SKM-1 (cell line): ENCODE measurements at regions not wholly inside any gene's neighbourhood (a gene's known extent, or its start where the extent isn't known, plus 50 kb on each side); places are given as distances from the start of the nearest gene placed in this dataset.
"Not testable (repeated sequence)": the region's sequence is repeated elsewhere in the genome, so short reads cannot be mapped to it uniquely, and the experiment has no call there.

Experiments
- DNase-seq: peaks from one replicate; lab custom pipeline; 2025; ENCODE audit not compliant: unreplicated experiment; lab: John Stamatoyannopoulos, UW

DNA sequence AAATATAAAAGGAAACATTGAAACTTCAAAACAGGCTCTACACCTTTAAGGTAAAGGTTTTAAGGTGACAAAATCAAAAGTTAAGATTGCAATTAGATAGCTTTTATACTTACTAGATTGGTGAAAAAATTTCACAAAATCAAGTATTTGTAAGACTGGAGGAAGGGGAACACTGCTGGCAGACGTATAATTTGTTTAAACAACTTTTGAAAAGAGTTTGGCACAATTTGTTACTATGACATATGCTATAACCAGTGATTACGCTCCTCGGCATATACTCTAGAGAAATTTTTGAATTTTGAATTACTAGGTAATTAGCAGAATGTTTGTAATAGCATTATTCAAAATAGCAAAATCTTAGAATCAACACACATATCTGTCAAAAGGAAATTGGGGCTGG, 425.0 kb downstream of the LRRIQ3 start:
- DNase-seq = no peak

DNA sequence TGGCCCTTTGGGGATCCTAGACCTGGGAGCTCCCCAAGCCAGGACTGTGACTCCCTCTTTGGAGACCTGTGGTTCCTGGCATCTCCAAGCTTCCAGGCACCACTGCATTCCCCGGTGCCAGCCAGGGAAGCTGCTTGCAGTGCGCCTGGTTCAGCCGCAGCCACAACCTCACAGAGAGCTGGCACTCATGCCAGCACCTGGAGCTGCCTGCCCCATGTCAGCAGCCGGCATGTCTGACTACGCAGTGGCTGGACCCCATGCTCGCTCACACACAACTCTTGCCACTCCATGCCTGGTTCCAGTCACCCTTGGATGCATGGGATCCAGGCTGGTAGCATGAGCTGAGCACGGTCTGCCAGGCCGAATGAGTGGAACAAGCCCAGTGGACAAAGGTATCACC, 426.6 kb downstream of the LRRIQ3 start:
- DNase-seq = no peak

DNA sequence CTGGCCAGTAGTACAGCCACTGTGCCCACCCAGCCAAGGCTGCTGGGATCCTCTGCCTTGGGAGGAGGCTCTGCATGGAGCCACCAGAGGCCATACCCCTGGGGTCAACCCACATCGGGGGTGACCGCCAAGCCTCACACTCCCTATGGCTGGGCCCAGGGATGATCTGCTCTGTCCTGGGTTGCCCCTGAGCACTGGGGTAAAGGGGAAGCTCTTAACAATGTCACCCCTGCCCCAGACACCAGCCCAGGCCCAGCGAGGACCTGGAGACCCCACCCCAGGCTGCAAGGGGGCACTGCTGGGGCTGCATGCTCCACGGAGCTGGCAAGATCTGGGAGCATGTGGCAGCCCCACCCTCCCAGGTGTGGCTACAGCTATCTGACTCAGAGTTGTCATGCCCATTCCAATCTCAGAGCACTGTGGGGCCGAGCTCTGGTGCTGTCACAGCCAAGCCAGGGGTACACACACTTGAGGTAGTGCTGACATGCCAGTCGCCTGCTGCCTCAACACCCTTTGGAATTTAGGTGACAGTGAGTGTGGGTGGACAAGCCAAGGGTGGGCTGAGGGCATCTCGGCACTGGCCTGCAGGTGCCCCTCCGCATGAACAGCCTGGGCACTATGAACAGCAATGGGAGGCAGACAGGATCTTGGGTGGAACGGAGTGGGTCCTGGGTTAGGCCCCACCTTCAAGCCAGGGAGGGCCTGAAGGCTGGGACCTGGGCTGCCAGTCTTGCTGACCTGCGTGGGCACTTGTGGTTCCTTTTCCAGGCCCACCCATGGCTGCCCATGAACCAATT, 427.7 kb downstream of the LRRIQ3 start:
- DNase-seq = no peak

DNA sequence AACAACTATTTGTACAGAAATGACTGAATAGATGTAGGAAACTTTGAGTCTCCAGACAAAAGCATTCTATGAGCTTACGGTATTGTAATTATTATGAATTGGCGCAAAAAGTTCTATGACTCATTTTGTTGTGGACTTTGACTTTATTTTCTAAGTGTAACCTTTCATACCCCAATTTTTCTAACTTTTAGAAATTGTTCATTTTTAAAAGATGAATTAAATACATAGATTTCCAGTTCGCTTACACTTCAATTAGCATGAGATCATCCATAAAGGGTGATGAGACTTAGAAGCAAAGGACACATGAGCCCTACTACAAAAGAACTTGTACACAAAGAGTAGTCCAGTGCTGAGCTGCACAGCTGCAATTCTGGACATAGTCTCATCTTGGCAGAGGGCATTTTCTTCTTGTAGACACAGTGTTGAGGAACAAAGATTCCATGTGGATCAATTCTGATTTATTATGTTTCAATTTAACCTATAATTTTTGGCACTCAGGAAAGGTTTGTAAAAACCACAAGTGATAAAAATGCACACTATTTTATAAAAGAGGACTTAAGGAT, 431.1 kb downstream of the LRRIQ3 start:
- no peak for DNase-seq

DNA sequence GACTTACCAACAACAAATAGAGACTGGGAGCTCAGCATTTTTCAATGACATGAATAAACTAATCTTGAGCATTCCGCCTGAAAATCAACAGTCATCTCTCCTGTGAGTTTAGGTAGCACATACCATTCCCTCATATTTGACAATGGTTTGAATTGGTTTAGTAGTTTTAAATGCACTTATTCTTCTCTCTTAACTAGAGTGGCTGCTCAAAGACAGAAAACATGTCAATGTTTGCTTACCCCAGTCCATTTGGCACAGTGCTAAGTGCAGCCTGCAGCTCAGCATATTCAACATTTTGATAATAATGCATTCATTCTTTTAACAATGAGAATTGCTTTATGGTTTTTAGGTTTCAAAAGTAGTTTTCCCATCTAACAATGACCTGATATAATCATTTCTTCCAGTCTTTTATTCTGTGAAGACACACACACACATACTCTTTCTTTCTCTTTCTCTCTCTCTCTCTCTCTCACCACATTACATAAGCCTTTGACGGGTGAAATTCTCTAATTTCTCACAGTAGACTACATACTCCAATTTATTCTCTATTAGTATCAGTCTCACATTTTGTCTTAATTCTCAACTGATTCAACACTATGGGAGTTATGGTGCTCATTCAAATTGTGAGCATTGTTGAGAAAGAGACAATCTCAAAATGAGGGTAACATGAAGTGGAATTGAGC, 432.3 kb downstream of the LRRIQ3 start:
- no peak for DNase-seq

DNA sequence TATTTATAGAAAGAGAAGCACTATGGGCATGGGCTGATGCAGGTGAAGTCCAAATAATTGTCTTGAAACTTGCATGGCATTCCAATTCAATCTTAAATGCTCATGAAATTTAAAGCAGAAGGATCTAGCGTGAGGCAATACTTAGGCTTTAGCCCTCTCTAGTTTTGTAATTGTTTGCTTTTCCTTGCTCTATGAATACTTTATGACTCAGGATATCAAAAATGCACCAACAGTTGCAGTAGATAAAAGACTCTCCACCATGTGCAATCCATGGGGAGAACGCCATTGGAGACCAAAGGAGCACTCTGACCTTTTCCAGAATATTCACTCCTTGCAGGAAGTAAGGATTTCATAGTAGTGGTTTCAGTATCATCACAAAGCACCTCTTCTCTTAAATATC, 436.4 kb downstream of the LRRIQ3 start:
- DNase-seq = no peak

DNA sequence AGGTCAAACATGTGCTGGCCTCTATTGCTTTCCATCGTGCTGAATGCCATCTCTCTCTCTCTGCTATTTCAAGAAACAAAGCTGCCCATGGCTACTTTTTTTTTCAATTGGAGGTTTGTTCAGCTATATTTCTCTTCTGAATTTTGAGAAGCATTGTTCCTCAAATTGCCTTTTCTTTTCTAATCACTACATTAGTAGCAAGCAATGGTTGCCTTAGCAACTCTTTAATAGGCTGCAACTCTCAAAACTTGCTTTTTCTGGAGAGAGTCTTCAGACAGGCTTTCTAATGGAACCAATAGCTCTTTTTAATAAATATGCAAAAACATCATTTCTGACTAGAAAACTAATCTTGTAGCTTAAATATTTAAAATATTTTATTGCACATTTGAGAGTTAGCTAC, 439.0 kb downstream of the LRRIQ3 start:
- DNase-seq = no peak

DNA sequence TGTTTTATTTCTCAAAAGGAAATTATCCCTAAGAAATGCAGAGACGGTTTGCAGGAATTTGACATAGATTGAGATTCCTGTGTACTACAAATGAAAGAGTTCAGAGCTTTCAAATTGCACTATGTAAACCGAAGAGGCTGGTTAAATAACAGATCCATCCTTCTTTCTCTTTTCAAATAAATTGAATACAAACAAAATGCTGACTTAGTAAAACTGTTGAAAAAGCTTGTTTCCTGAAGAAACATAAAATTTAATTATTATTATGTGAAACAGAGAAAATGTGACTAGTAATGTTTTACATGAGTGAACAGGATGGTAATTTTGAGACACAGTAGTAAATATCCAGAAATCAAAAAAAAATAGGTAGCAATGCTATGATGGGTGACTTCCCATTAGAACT, 441.2 kb downstream of the LRRIQ3 start:
- DNase-seq = no peak

DNA sequence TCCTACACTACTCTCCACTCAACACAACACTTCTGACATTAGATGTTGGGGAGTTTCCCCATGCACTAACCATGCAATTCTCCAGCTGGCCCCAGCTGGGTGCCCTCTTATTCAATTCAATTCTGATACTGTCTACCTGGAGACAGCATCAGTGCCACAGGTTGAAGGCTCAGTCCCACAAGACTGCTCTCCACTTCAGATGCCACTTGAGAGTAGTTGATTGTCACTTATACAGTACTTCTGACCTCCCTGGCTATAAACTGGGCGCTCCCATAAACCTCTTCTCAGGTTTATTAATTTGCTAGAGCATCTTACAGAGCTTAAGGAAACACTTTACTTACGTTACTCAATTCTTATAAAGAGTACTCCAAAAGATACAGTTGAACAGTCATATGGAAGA, 442.3 kb downstream of the LRRIQ3 start:
- no peak for DNase-seq

DNA sequence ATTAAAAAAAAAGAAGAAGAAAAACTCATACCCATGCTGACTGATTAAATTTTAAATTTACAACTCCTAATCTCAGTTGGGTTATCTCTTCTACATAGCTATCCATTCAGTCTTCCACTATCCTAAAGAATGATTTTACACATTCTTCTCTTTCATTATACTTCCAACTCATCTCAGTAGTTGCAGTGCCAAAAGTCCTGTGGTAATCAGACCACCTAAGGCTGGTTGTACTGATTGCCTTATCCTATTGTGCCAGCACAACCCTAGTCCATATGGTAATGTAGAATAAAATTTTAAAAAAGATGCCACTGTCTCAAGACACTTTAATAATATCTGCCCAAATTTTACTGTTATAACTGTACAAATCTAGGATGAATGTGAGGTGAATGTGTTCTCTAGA, 448.0 kb downstream of the LRRIQ3 start:
- DNase-seq = no peak

DNA sequence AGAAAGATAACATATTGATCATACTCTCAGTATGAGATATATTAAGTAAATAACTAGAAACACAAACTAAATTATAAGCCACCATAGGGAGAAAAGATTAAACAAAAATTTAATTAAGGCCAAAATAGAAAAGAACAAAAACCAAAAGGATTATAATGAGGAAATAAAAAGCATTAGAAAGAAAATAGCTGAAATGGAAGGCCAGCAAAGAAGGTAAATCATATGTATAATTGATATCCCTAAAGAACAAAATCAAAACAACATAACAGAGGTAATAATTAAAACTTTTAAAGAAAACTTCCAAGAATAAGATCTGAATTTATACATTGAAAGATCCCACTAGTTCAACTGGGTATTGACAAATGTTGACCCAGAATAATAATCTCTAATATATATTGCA, 453.0 kb downstream of the LRRIQ3 start:
- no peak for DNase-seq

DNA sequence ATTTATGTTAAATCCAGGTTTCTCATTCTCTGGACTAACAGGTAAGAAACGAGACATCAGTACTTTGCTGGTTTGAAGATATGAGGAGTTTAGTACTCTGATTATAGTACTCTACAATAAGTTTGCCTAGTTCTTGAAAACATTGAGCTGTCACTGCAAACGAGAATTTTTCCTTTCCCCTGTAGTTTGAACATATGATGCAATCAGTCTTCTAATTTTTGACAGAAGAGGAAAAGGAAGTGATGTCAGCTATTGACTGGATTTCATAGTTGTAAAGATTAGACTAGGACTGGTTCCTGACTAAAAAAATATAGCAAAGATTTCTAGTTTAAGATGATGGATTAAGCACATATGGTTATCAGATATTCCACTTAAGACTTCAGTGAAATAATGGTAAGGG, 461.9 kb downstream of the LRRIQ3 start:
- DNase-seq = no peak

DNA sequence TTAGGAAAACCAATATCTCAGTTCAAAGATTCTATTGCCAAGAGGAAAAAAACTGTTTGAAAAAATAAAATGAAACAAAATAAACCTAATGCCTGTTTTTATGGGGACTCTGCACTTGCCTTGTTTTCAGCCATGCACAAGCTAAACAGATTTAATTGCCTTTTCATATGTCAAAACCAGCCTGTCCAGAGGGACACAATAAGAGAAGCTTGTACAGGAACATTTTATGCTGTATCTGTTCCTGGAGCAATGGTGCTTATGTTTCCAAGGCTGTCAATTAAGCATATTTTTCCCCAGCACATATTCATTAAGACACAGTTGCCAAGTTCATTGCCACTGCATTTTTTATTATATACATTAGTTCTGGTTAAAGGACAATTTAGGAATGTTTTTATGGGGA, 470.9 kb downstream of the LRRIQ3 start:
- no peak for DNase-seq

DNA sequence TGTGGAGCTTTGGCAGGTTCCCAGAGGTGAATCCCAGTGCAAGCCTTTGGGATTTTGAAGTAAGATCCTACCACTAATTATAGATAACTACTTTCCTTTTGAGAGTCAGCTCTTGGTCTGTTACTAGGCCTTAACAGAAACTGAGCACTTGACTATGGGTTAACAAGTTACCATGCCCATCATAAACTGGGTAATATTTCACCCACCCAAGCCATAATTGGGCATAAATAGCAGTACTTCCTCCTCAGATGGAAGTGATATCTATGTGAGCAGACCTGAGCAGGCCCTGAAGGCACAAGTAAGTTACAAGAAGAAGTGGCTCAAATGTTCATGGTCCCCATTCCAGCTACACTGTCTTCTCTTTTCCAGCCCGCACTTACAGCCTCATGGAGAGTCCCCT, 475.9 kb downstream of the LRRIQ3 start:
- no peak for DNase-seq

DNA sequence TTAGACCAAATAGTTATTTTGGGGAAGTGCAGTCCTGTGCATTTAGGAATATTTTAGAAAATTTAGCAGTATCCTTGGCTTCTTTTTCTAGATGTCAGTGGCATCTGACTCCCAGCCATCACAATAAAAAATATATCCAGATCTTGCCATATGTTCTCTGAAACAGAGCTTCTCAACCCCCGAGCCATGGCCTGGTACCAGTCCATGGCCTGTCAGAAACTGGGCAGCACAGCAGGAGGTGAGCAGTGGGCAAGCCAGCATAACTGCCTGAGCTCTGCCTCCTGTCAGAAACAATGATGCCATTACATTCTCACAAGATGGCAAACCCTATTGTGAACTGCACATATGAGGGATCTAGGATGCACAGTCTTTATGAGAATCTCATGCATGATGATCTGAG, 480.0 kb downstream of the LRRIQ3 start:
- no peak for DNase-seq

DNA sequence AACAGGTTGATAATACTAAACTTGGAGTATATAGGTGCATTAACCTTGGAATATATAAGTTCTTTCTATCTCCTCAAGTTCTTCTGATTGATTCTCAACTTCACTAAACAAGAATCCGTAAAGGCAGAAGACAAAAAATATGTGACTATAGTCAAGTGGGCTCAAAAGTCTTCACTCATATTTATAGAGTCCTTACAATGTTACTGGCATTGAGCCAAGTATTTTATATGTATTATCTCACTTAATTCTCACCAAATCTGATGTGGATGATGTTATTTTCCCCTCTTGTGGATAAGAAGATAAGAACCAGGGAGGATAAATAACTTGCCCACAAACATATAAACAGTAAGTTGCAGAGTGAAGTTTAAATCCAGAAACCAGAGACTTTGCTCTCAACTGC, 486.9 kb downstream of the LRRIQ3 start:
- no peak for DNase-seq

DNA sequence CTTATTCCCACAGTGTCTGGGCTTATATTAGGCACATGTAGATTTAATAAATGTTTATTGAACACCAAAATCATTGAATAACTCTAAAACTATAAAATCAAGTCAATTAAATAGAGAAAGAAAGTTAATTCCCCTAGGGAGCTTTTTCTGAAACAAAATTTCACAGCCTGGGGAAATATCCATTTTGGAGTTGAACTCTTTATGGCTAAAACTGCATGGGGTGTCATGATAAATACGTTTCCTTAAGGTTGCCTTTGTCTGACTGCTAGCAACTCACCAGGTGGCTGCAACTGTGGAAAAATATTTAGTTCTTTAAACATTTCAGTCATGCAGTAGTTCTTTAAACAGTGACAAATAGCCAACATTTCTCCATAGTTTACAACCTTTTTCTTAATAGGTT, 496.1 kb downstream of the LRRIQ3 start:
- DNase-seq = no peak

DNA sequence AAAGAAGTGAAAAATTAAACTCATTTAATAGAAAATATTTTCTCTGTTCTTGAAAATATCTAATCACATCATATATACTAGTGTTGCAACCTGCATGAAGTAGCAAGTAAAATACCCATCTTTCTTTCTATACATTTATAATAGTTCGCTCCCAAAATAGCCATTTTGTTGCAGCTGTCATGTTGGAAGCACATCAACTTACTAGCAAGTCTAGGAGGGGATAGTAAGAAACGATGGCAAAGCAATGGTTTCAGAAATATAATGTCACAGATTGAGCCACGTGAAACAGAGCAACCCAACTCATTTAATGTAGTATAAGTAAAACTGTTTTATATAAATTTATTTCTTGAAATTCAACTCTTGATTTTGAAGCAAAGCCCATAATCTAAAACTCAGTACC, 521.8 kb downstream of the LRRIQ3 start:
- DNase-seq = no peak

DNA sequence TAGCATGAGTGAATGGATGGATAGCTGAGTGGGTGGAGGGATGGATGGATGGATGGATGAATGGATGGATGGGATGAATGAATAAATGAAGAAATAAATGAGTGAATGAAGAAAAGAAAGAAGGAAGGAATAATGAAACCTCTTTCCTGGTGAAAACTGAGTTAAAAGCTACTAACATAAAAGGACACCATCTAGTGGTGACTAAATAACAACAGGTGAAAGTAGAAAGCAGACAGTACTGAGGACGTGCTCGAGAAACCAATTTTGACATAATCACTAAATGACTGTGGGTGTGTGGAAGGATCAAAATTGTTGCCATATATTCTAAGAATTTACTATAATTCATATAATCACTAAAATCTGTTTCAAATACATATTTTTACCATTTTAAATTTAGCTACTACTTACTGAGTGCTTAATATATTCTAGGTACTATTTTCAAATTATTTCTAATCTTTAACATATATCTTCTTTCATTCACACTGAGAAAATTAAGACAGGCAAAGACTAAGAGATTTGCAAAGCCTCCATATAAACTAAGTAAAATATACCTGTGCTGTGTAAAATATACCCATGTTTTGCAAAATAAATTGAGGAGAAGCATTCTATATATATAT, 522.9 kb downstream of the LRRIQ3 start:
- peak; percentile 32 for DNase-seq

DNA sequence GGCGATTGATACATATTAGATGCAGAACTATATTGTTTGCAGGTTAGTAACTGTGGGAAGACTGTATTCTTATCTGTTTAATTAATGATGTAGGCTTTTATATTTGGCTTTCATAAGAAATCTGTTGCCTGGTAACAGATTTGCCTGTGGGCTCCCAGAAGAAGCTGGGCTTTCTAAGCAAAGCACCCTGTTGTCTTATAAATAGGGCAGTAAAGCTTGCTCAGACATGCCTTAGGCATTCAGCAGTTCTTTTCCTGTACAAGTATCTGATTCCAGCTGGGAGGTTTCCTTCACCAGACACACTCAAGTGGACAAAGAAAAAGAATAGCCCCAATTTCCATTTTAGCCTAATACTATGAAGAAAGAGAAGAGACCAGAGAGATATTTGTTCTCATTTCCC, 524.0 kb downstream of the LRRIQ3 start:
- DNase-seq = no peak

DNA sequence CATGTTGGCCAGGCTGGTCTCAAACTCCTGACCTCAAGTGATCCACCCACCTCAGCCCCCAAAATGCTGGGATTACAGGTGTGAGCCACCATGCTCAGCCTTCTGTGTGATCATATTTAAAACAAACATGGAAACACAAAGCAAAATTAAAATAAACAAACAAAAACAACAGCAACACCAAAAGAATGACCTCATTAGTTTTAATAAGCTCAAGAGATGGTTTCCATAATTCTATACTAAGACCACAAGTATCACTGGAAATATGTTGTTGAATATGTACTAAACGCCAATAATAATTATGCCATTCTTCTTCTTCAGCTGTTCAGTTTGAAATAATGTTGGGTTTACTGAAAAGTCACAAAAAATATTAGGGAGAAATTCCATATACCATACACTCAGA, 526.4 kb downstream of the LRRIQ3 start:
- DNase-seq = no peak

DNA sequence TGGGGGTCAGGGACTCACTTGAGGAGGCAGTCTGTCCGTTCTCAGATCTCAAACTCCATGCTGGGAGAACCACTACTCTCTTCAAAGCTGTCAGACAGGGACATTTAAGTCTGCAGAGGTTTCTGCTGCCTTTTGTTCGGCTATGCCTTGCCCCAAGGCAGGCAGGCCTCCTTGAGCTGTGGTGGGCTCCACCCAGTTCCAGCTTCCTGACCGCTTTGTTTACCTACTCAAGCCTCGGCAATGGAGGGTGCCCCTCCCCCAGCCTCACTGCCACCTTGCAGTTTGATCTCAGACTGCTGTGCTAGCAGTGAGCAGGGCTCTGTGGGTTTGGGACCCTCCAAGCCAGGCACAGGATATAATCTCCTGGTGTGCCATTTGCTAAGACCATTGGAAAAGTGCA, 530.0 kb downstream of the LRRIQ3 start:
- not testable (repeated sequence) for DNase-seq
